ENCODE measurements at regions not wholly inside any gene's neighbourhood (a gene's known extent, or its start where the extent isn't known, plus 50 kb on each side); places are given as distances from the start of the nearest gene placed in this dataset.

GRCh38 chr20:55266361-55266760, 739.0 kb downstream of the CBLN4 start:
- H3K36me3 Mint-ChIP-seq (ENCODE audit: low read depth, unreplicated experiment): peaks cover 8% of the 10 kb centered on the region
- no peak for TF ChIP-seq CTCF (IDR thresholded peaks at IDR 0.05; ENCODE audit: unreplicated experiment)
- peaks cover 4% of the 10 kb centered on the region for H3K27me3 Mint-ChIP-seq (ENCODE audit: unreplicated experiment)
- no peak overlapping the region for H3K27ac Mint-ChIP-seq (ENCODE audit: unreplicated experiment)
- H3K4me1 Mint-ChIP-seq (ENCODE audit: unreplicated experiment): no peaks in the 10 kb centered on the region
- H3K9me3 Mint-ChIP-seq (ENCODE audit: unreplicated experiment): peaks cover 35% of the 10 kb centered on the region
- no peak for DNase-seq (ENCODE audit: low spot score)
- H3K4me3 Mint-ChIP-seq (ENCODE audit: unreplicated experiment): no peak overlapping the region

- H3K9me3 Mint-ChIP-seq (ENCODE audit: unreplicated experiment): peaks cover 24% of the 10 kb centered on the region
- peaks cover 8% of the 10 kb centered on the region for H3K36me3 Mint-ChIP-seq (ENCODE audit: low read depth, unreplicated experiment)
- no peaks in the 10 kb centered on the region for H3K4me1 Mint-ChIP-seq (ENCODE audit: unreplicated experiment)
- TF ChIP-seq CTCF (IDR thresholded peaks at IDR 0.05; ENCODE audit: unreplicated experiment): no peak
- no peak overlapping the region for H3K27ac Mint-ChIP-seq (ENCODE audit: unreplicated experiment)
- DNase-seq (ENCODE audit: low spot score): no peak
- H3K4me3 Mint-ChIP-seq (ENCODE audit: unreplicated experiment): no peak overlapping the region
- H3K27me3 Mint-ChIP-seq (ENCODE audit: unreplicated experiment): peaks cover 2% of the 10 kb centered on the region
Observed at GRCh38 chr20:55264703-55265239, 740.5 kb downstream of the CBLN4 start.

GRCh38 chr20:55258559-55258958, 746.8 kb downstream of the CBLN4 start:
- no peak for TF ChIP-seq CTCF (IDR thresholded peaks at IDR 0.05; ENCODE audit: unreplicated experiment)
- Mint-ChIP-seq H3K27ac (ENCODE audit: unreplicated experiment) (no peak overlapping the region), H3K36me3 (ENCODE audit: low read depth, unreplicated experiment) (no peaks in the 10 kb centered on the region), H3K9me3 (ENCODE audit: unreplicated experiment) (peaks cover 12% of the 10 kb centered on the region), H3K4me3 (ENCODE audit: unreplicated experiment) (no peak overlapping the region), H3K27me3 (ENCODE audit: unreplicated experiment) (no peaks in the 10 kb centered on the region), H3K4me1 (ENCODE audit: unreplicated experiment) (no peaks in the 10 kb centered on the region)
- no peak for DNase-seq (ENCODE audit: low spot score)

GRCh38 chr20:55255016-55255415, 750.3 kb downstream of the CBLN4 start:
- Mint-ChIP-seq H3K27ac (ENCODE audit: unreplicated experiment) (no peak overlapping the region), H3K36me3 (ENCODE audit: low read depth, unreplicated experiment) (no peaks in the 10 kb centered on the region), H3K4me3 (ENCODE audit: unreplicated experiment) (no peak overlapping the region), H3K27me3 (ENCODE audit: unreplicated experiment) (no peaks in the 10 kb centered on the region), H3K4me1 (ENCODE audit: unreplicated experiment) (no peaks in the 10 kb centered on the region), H3K9me3 (ENCODE audit: unreplicated experiment) (peaks cover 20% of the 10 kb centered on the region)
- TF ChIP-seq CTCF (IDR thresholded peaks at IDR 0.05; ENCODE audit: unreplicated experiment): no peak
- DNase-seq (ENCODE audit: low spot score): no peak

GRCh38 chr20:55253781-55254180, 751.5 kb downstream of the CBLN4 start:
- H3K4me1 Mint-ChIP-seq (ENCODE audit: unreplicated experiment): no peaks in the 10 kb centered on the region
- H3K27ac Mint-ChIP-seq (ENCODE audit: unreplicated experiment): no peak overlapping the region
- TF ChIP-seq CTCF (IDR thresholded peaks at IDR 0.05; ENCODE audit: unreplicated experiment): no peak
- peaks cover 16% of the 10 kb centered on the region for H3K9me3 Mint-ChIP-seq (ENCODE audit: unreplicated experiment)
- no peak for DNase-seq (ENCODE audit: low spot score)
- H3K36me3 Mint-ChIP-seq (ENCODE audit: low read depth, unreplicated experiment): no peaks in the 10 kb centered on the region
- no peaks in the 10 kb centered on the region for H3K27me3 Mint-ChIP-seq (ENCODE audit: unreplicated experiment)
- no peak overlapping the region for H3K4me3 Mint-ChIP-seq (ENCODE audit: unreplicated experiment)

All from endothelial cell (in vitro differentiated cells).